Putamen (tissue), 1 donor: ENCODE measurements at regions not wholly inside any gene's neighbourhood (a gene's known extent, or its start where the extent isn't known, plus 50 kb on each side); places are given as distances from the start of the nearest gene placed in this dataset.
A peak's percentile ranks its signal among the peaks of the same experiment; 100 is the strongest.

Experiments
- DNase-seq: peaks from one replicate; pipeline ENCODE4 v3.0.0-alpha.2; 2016; ENCODE audit warnings: low spot score

GRCh38 chr12:45102818-45103217, 51.9 kb upstream of the DBX2 start:
- DNase-seq: no peak

- no peak for DNase-seq
These were observed 55.1 kb upstream of the DBX2 start for GRCh38 chr12:45105996-45106395.

GRCh38 chr12:45112306-45112705, 61.4 kb upstream of the DBX2 start:
- DNase-seq: no peak

- DNase-seq: no peak
These were observed 70.3 kb upstream of the DBX2 start for GRCh38 chr12:45121224-45121623.

GRCh38 chr12:45122768-45123380, 72.0 kb upstream of the DBX2 start:
- peak; percentile 11 for DNase-seq

GRCh38 chr12:45124485-45125155, 73.7 kb upstream of the DBX2 start:
- no peak for DNase-seq

GRCh38 chr12:45125997-45126396, 75.1 kb upstream of the DBX2 start:
- DNase-seq: no peak

- DNase-seq: no peak
These were observed 77.7 kb upstream of the DBX2 start for GRCh38 chr12:45128637-45129036.

GRCh38 chr12:45130881-45131281, 80.0 kb upstream of the DBX2 start:
- DNase-seq: peak; percentile 48

GRCh38 chr12:45131506-45131905, 80.6 kb upstream of the DBX2 start:
- no peak for DNase-seq

GRCh38 chr12:45138609-45139008, 77.3 kb upstream of the ANO6 start:
- no peak for DNase-seq

- DNase-seq: no peak
These were observed 67.9 kb upstream of the ANO6 start for GRCh38 chr12:45148006-45148405.

- no peak for DNase-seq
These were observed 67.3 kb upstream of the ANO6 start for GRCh38 chr12:45148619-45149018.

GRCh38 chr12:45165284-45165683, 50.6 kb upstream of the ANO6 start:
- no peak for DNase-seq

GRCh38 chr12:45166056-45166455, 49.8 kb upstream of the ANO6 start:
- no peak for DNase-seq
